Mucosa of descending colon (tissue), 3 donors: ENCODE measurements at regions not wholly inside any gene's neighbourhood (a gene's known extent, or its start where the extent isn't known, plus 50 kb on each side); places are given as distances from the start of the nearest gene placed in this dataset.

Source experiments
- ATAC-seq: fragments of 200-7000 bp; cut with Tn5 transposase; one replicate; pipeline ENCODE4 v1.9.1; 2020; ENCODE audit warnings: mild to moderate bottlenecking, moderate library complexity
- DNase-seq, 3 donors: peaks; one replicate each; pipeline ENCODE4 v3.0.0-alpha.2; 2020
- H3K36me3 ChIP-seq: fragments of 200-600 bp; one replicate; pipeline ENCODE4 v1.8.0; 2021; ENCODE audit warnings: low read depth, mild to moderate bottlenecking
- H3K4me1 ChIP-seq: fragments of 200-600 bp; one replicate; pipeline ENCODE4 v1.8.0; 2021; ENCODE audit warnings: low read depth, mild to moderate bottlenecking
- H3K4me3 ChIP-seq: fragments of 200-600 bp; one replicate; pipeline ENCODE4 v1.8.0; 2021; ENCODE audit warnings: mild to moderate bottlenecking
- H3K9me3 ChIP-seq: fragments of 200-600 bp; one replicate; pipeline ENCODE4 v1.8.0; 2021; ENCODE audit warnings: mild to moderate bottlenecking
- intact Hi-C, 2 donors: fragments of 100-400 bp; cut with DNase I in 1 of 2; cut with micrococcal nuclease in 1 of 2; formaldehyde crosslinking; loops; one replicate each; pipeline versions ENCODE4 v1.11.0 to v1.11.1; 2022; cut with DNase I, micrococcal nuclease
- TF ChIP-seq, protein P1 (sequence below): fragments of 200-600 bp; IDR thresholded peaks from one replicate; pipeline ENCODE4 v1.8.0; 2022; ENCODE audit warnings: antibody characterized with exemption, mild to moderate bottlenecking
- donor health status: DM: no; HTN: no; CAD: no; lungs with moderate emphysema.
- donor health status: DM: no; HTN: no; CAD: no.
- donor health status: DM: no; HTN: yes; CAD: no.

DNA sequence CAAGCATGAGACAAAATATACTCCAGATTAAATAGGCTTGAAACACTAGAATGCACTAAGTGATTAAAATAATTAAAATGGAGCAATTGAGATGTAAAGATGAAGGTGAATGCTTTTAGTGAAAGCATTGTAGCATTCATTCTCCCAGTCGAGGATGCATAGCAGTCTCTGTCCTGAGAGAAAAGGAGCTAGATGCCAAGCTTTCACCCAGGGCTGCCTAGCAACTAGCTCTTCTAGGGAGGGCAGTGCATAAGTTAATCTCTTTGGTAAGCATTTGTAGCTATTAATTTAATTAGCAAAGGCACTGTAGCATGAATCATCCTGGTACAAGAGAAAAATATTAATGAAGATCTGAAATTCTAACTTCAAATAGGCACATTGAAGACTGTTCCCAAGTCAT is 1014.8 kb downstream of the C4orf33 start:
- intact Hi-C loops: no loop called here
- no peaks in the 10 kb centered on the region for H3K9me3 ChIP-seq
- H3K4me1 ChIP-seq: no peaks in the 10 kb centered on the region
- no peaks in the 10 kb centered on the region for H3K36me3 ChIP-seq
- H3K4me3 ChIP-seq: no peak overlapping the region
- TF ChIP-seq, protein P1, sequence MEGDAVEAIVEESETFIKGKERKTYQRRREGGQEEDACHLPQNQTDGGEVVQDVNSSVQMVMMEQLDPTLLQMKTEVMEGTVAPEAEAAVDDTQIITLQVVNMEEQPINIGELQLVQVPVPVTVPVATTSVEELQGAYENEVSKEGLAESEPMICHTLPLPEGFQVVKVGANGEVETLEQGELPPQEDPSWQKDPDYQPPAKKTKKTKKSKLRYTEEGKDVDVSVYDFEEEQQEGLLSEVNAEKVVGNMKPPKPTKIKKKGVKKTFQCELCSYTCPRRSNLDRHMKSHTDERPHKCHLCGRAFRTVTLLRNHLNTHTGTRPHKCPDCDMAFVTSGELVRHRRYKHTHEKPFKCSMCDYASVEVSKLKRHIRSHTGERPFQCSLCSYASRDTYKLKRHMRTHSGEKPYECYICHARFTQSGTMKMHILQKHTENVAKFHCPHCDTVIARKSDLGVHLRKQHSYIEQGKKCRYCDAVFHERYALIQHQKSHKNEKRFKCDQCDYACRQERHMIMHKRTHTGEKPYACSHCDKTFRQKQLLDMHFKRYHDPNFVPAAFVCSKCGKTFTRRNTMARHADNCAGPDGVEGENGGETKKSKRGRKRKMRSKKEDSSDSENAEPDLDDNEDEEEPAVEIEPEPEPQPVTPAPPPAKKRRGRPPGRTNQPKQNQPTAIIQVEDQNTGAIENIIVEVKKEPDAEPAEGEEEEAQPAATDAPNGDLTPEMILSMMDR: no peak
- ATAC-seq (no peak), DNase-seq (no peak)

DNA sequence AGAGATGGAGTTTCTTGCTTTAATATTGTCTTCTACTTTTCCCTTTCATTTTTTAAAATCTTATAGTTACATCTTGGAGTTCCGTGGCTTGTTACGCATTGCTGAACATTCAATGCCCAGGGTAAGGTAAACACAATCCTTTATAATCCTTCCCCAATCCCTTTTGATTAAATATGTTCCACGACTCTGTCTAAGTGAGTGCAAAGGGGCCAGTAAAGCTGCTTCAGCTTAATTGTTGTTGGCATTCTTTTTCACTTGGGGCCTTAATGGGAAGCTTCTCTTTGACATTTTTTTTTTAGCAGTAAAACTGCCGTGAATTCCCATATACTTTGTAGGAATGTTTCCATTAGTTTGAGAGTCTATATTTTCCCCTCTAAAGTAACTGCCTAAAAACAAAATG is 1028.1 kb downstream of the C4orf33 start:
- Histone ChIP-seq H3K4me1 (no peaks in the 10 kb centered on the region), H3K9me3 (no peaks in the 10 kb centered on the region), H3K36me3 (no peaks in the 10 kb centered on the region), H3K4me3 (no peak overlapping the region)
- DNase-seq: no peak
- TF ChIP-seq, protein P1: no peak
- intact Hi-C loops: no loop called here
- no peak for ATAC-seq

DNA sequence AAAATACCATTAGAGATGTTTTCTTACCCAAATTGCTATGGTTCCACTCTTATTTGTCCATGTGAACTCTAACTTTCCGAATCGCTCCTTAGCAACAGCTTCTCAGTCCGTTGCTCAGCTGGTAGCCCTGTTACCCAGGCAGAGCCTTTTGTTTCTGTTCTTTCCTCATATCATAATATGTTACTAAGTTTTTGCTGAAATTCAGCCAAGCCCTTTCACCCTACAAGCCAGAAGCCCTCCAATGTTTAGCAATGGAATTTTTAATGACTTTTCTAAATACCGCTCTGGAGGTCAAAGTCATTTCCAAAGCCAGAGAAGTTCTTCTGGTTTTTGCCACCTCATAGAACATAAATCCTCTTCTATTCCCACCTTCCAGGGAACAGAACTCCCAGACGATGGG is 1029.5 kb downstream of the C4orf33 start:
- intact Hi-C loops: no loop called here
- H3K36me3 ChIP-seq: no peaks in the 10 kb centered on the region
- ATAC-seq (no peak), DNase-seq (no peak)
- H3K9me3 ChIP-seq: no peaks in the 10 kb centered on the region
- H3K4me1 ChIP-seq: no peaks in the 10 kb centered on the region
- TF ChIP-seq, protein P1: no peak
- H3K4me3 ChIP-seq: no peak overlapping the region

DNA sequence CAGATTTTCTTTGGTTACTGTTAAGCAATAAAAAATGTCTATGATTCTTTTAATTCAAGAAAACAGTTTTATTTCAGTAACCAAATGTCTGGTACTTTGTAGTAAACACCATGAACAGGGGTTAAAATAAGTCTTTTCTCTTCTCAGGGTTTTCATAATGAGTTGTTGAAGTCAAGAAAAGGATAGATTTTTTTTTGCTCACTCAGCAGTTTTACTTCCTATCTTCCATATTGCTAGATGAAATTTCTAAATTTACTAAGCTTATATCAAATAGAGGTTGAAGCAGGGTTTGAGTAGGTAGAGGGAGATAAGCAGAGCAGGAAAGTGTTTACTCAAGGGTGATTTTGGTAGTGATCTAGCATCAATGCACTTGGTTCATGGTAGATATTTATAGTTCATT is 1031.3 kb downstream of the C4orf33 start:
- Histone ChIP-seq H3K9me3 (no peaks in the 10 kb centered on the region), H3K4me1 (no peaks in the 10 kb centered on the region), H3K4me3 (no peak overlapping the region), H3K36me3 (no peaks in the 10 kb centered on the region)
- intact Hi-C loops: no loop called here
- DNase-seq (no peak), ATAC-seq (no peak)
- TF ChIP-seq, protein P1: no peak

DNA sequence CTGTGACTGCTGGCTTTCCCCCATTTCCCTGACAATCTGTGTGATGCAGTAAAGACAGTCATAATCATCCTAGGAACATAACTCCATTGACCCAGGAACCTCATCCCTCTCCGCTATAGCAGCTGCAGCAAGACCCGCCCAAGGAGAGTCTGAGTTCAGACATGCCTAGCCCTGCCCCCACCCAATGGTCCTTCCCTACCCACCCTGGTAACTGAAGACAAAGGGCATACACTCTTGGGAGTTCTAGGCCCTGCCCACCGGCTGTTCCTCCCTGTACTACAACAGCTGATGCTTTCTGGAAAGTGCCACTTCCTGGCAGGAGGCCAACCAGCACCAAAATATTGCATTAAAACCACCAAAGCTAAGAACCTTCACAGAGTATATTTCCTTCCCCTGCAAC is 1035.6 kb downstream of the C4orf33 start:
- ATAC-seq: no peak
- TF ChIP-seq, protein P1: no peak
- H3K4me3 ChIP-seq: no peak overlapping the region
- DNase-seq: no peak
- no peaks in the 10 kb centered on the region for H3K4me1 ChIP-seq
- no peaks in the 10 kb centered on the region for H3K9me3 ChIP-seq
- intact Hi-C loops: no loop called here
- no peaks in the 10 kb centered on the region for H3K36me3 ChIP-seq

DNA sequence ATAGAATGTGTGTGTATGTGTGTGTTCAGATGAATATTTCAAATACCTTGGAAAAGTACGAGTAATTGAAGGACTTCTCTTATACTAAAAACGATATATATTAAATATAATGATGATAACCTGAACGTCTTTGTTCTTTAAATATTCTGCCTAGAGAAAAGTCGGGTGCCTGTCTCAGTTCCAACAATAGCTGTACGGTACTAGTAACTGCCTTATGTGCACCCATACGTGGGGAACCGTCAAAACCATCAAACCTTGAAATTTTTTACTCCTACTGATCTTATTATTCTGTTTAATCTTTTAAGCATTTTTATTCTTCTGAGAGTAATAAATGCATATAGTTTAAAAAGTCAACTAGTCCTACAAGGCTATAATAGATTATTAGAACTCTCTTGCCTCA is 1045.7 kb downstream of the C4orf33 start:
- Histone ChIP-seq H3K9me3 (no peaks in the 10 kb centered on the region), H3K4me3 (no peak overlapping the region), H3K4me1 (no peaks in the 10 kb centered on the region), H3K36me3 (no peaks in the 10 kb centered on the region)
- ATAC-seq (no peak), DNase-seq (no peak)
- intact Hi-C loops: no loop called here
- TF ChIP-seq, protein P1: no peak
